Sigmoid colon (tissue), 4 donors: ENCODE measurements at regions not wholly inside any gene's neighbourhood (a gene's known extent, or its start where the extent isn't known, plus 50 kb on each side); places are given as distances from the start of the nearest gene placed in this dataset.

Experiments
- EP300 ChIP-seq, 4 donors: sonication (generic); formaldehyde crosslinking; IDR thresholded peaks; one replicate each; pipeline ENCODE4 v1.6.1; 2017; ENCODE audit warnings: antibody characterized with exemption in 4 of 4
- POLR2A ChIP-seq, 2 donors: fragments of 450-650 bp; IDR thresholded peaks; one replicate each; pipeline ENCODE4 v1.6.1; 2016; ENCODE audit warnings: antibody characterized with exemption in 2 of 2, mild to moderate bottlenecking in 2 of 2, moderate library complexity in 2 of 2
- POLR2AphosphoS5 ChIP-seq, 4 donors: sonication (generic); formaldehyde crosslinking; IDR thresholded peaks; one replicate each; pipeline ENCODE4 v1.6.1; 2017; ENCODE audit warnings: antibody characterized with exemption in 4 of 4
- TF ChIP-seq, protein P1 (sequence below), 4 experiments: fragments of 450-650 bp in 3 of 4; fragments of 200-600 bp in 1 of 4; IDR thresholded peaks; one replicate each; pipeline ENCODE4 v1.5.1; 2016 to 2019; ENCODE audit warnings: antibody characterized with exemption in 4 of 4, mild to moderate bottlenecking in 3 of 4, moderate library complexity in 2 of 4

DNA sequence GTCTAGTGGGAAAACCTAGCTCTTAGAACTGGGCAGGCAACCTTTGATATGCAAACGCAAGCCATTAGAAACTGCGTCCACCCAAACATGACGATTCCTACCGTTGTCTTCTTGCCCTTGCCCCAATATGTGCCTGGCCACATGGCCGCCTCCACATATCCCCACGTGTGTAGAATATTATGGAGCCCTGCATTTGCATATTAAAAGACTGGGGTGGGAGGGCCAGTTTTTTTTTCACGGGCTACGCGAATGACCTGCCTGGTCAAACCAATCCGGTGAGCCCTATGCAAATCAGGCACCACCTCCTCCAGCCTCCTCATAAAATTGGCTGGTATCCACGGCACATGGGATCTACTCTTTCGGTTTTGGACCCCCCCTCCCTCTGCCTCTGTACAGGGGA lies 381.0 kb upstream of the RGMA start:
- TF ChIP-seq POLR2AphosphoS5 (IDR thresholded peaks at IDR 0.05) (no peak), POLR2A (IDR thresholded peaks at IDR 0.05) (no peak), EP300 (IDR thresholded peaks at IDR 0.05) (no peak)
- TF ChIP-seq, protein P1, sequence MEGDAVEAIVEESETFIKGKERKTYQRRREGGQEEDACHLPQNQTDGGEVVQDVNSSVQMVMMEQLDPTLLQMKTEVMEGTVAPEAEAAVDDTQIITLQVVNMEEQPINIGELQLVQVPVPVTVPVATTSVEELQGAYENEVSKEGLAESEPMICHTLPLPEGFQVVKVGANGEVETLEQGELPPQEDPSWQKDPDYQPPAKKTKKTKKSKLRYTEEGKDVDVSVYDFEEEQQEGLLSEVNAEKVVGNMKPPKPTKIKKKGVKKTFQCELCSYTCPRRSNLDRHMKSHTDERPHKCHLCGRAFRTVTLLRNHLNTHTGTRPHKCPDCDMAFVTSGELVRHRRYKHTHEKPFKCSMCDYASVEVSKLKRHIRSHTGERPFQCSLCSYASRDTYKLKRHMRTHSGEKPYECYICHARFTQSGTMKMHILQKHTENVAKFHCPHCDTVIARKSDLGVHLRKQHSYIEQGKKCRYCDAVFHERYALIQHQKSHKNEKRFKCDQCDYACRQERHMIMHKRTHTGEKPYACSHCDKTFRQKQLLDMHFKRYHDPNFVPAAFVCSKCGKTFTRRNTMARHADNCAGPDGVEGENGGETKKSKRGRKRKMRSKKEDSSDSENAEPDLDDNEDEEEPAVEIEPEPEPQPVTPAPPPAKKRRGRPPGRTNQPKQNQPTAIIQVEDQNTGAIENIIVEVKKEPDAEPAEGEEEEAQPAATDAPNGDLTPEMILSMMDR (IDR thresholded peaks at IDR 0.05) = no peak
